Epidermal melanocyte (primary cell): ENCODE measurements at regions not wholly inside any gene's neighbourhood (a gene's known extent, or its start where the extent isn't known, plus 50 kb on each side); places are given as distances from the start of the nearest gene placed in this dataset.
"Not testable (repeated sequence)": the region's sequence is repeated elsewhere in the genome, so short reads cannot be mapped to it uniquely, and the experiment has no call there.

ENCODE experiments used
- DNase-seq: peaks from one replicate; pipeline ENCODE4 v3.0.0; 2011; ENCODE audit warnings: low spot score; ENCODE audit not compliant: insufficient read length

DNA sequence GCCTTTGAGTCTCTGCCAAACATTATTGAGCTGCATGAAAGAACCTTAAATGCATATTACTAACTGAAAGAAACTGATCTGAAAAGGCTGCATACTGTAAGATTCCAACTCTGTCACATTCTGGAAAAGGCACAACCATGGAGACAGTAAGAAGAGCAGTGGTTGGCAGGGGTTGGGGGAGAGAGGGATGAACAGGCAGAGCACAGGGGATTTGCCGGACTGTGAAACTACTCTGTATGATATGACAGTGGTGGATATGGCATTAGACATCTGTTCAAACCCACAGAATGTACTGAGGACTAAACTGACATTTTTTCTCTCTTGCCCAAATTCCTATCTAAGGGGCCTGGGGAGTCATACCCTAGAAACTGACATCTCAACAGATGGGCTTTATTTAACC is 138.4 kb downstream of the KCNJ12 start:
- DNase-seq, result not testable (repeated sequence)

DNA sequence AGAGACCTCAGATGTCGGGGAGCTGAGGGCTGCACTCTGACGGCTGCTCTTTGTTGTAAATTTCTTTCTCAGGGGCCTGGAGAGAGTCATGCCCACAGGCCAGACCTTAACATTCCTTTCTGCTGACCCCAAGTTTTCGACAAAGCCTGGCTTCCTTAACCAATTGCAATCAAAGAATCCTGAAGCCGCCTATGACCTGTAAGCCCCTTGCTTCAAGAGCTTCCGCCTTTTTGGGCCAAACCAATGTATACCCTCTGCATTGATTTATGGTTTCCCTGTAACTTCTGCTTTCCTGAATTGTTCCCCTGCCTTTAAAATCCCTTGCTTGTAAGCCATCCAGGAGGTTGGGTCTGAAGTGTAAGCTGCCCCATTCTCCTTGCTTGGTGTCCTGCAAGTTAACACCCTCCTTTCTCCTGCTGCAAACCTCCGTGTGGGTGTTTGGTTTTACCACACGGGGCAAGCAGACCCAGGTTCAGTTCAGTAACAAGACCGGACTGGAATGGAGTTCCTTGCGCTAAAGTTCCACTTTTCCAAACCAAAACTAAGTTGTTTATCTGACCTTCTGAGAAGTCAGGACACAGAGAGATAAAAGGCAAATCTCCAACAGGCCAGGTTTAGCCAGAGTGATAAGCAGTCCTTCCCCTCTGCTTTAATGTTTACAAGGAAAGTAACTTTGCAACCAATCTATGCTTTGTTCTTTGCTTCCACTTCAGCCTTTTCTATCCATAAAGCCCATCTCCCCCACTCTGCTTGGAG is 141.6 kb downstream of the KCNJ12 start:
- DNase-seq, result no peak

GRCh38 chr17:21522755-21523336 is 146.7 kb downstream of the KCNJ12 start:
- no peak for DNase-seq

- no peak for DNase-seq
These were observed 147.5 kb downstream of the KCNJ12 start for GRCh38 chr17:21523497-21524210.

DNA sequence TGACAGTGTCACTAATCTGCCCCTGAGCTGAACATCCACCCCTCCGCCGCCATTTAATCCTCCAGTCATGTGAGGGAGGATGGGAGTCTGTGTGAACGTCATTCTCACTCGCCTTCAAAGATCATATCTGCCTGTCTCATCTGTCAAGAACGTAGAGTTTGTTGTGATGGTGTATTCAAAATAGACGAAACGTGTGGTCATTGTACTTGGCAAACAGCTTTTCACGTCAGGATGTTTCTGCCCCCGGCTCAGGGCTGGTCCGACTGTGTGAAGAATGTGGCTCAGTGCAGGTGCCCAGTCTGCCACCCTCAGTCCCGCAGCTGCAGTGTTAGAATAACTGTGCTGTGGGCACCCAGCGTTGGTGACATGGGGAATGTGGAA is 148.0 kb downstream of the KCNJ12 start:
- DNase-seq, result no peak

GRCh38 chr17:21525464-21526130 is 149.4 kb downstream of the KCNJ12 start:
- DNase-seq, result no peak

DNA sequence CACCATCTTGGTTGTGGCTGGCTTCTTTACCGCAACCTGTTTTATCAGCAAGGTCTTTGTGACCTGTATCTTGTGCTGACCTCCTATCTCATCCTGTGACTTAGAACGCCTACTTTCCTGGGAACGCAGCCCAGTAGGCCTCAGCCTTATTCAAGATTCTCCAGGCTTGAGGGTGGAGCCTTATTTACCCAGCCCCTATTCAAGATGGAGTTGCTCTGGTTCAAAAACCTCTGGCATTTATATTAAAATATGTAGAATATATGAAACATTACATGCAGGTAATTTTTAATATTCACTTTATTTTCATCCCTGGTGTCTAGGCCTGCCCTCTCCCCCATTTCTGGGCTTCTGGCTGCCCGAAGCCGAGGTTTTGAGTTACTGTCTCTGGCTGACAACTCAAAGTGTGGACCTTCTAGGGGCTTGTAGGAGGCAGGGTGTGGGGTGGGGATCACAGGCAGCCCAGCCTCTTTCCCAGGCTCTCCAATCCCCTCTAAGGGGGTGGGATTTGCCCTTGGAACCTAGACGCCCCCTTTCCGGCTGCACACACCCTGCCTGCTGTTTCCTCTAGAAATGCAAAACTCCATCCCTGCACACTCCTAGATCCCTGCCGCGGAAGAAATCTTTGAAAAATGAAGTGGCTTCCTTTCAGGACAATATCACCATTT is 152.0 kb downstream of the KCNJ12 start:
- DNase-seq, result no peak

DNA sequence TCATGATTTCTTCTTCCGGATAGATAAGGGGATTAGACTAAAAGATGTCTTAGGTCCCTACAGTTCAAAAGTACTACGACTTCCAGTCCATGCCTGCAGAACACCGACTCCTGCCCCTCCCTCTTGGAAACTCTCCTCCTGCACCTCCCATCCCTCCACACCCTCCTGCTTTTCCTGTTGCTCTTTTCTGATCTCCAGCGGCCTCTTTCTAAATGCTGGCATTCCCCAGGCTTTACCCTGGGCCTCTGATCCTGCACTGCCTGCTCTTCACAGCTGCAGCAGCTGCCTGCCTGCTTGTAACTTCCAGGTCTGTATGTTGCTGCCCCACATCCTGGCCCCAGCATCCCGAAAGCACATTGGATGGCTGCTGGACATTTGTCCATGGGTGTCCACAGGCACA is 154.2 kb downstream of the KCNJ12 start:
- no peak for DNase-seq

GRCh38 chr17:21530841-21531240 is 154.7 kb downstream of the KCNJ12 start:
- no peak for DNase-seq

DNA sequence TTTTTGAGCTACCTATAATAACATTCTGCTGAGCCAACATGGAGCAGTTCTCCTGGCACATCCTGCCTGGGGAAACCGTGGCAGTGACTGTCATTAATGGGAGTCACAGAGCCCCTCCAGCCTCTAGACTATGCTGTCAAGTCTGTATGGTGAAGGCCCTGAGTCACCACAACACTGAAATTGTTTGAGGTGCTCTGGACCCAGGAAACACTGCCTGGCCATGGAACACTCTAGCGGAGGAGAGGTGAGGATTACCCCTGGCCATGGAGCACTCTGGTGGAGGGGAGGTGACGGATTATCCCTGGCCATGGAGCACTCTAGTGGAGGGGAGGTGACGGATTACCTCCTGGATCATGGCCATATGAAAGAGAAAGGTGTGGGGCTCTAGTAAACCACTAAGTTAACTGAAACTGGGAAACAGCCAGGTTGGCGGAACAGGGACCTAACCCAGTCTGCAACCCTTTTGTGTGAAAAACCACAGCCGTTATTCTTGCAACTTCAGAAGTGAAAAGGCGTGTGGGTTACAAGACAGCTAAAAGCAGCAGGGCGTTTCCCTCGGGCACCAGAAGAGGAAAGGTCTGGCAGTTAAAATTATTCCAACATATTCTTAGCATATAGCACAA is 156.7 kb downstream of the KCNJ12 start:
- DNase-seq, result no peak

GRCh38 chr17:21535686-21536375 is 156.5 kb upstream of the KCNJ18 start:
- DNase-seq, result no peak

DNA sequence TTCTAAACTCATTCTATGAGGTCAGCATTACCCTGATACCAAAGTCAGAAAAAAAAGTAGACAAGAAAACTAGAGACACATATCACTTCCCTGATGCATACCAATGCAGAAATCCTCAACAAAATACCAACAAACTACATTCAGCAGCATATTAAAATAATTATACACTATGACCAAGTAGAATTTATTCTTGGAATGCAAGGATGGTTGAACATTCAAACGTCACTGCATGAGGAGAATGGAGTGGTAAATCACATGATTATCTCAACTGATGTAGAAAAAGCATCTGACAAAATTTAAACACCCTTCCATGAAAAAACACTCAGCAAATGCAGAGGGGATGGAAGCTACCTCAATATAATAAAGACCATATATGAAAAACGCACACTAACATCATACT is 155.0 kb upstream of the KCNJ18 start:
- DNase-seq, result no peak

DNA sequence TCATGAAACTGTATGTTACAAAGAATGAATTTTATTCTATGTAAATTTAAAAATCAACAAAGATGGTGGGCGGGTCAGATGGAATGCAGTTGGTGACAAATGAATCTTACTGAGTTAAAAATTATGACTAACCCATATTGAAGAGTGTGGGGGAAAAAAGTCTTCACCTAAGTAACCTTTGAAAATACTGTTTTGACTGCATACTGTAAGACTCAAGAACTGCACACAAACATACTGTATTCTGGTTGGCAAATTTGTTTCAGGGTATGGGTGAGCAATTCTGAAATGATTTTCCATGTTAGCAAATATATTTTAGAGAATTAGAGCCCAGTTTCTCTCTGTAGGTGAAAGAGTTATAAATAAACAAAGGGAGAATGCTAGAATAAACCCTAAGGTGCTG is 153.7 kb upstream of the KCNJ18 start:
- DNase-seq, result no peak

GRCh38 chr17:21539146-21539545 is 153.2 kb upstream of the KCNJ18 start:
- no peak for DNase-seq

GRCh38 chr17:21540502-21540901 is 151.8 kb upstream of the KCNJ18 start:
- no peak for DNase-seq

DNA sequence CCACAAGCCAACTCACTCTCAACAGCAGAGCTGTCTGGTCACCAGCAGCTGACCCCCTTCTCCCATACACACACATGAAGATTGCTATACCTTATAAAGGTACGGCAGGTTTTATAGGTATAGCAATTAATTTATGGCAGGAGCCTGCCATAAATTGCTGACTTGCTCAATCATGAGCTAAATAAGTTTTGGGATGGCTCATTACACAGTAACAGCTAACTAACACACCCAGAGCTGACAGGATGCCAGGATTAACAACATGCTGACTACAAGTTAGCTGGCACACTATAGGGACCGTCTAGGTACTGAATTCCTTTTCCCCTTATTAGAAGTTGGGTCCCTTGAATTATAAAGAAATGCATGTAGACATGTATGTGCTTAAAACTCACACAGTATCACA is 150.3 kb upstream of the KCNJ18 start:
- no peak for DNase-seq

GRCh38 chr17:21542991-21543390 is 149.3 kb upstream of the KCNJ18 start:
- DNase-seq, result no peak

GRCh38 chr17:21545064-21545463 is 147.3 kb upstream of the KCNJ18 start:
- DNase-seq, result no peak

DNA sequence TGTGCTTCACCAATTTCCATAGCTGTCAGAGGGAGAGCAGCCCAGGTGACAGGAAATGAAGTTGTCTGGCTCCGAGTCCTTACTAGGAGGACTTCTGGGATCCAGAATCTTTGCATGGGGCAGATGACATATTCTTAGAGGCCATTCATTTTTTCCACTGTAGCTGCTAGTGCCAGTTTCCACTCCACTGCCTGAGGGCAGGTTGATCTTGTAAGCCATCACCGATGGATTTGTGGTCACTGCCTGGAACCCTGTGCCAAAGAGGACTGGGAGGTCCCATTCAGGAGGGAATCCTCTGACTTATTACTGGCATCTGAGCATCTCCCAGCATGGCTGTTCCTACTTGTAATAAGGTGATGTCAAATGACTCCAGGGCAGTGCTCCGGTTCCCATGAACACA is 144.1 kb upstream of the KCNJ18 start:
- DNase-seq, result no peak

DNA sequence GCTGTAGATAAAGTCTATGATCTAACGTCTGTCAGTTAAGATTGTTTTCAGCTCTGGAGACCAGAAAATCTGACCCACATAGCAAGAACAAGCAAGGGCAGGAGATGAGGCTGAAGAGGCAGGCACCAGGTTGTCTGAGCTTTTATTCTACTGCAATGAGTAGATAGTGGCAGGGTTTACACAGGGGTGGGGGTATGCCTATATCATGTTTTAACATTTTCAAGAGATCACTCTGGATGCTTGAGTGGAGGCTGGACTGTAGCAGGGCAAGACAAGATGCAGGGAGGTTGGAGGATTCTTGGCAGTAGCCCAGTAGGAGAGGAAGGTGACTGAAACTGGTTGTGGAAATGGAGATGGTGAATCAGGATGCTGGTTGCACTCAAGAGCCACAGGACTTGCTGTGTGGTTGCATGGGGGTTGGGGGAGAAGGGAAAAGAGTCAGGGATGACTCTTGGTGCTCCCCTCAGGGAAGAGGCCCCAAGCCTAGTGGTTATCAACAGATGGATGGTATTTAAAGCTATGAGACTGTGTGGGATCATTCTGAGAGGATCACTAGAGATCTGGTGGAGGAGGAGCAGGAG is 143.1 kb upstream of the KCNJ18 start:
- no peak for DNase-seq
